ENCODE measurements at regions not wholly inside any gene's neighbourhood (a gene's known extent, or its start where the extent isn't known, plus 50 kb on each side); places are given as distances from the start of the nearest gene placed in this dataset.
"Not testable (repeated sequence)": the region's sequence is repeated elsewhere in the genome, so short reads cannot be mapped to it uniquely, and the experiment has no call there.

- DNase-seq; ATAC-seq; H3K9me3 ChIP-seq (ENCODE audit: control insufficient read depth, low read length); H3K27me3 ChIP-seq (ENCODE audit: control insufficient read depth, insufficient read depth); H3K27ac ChIP-seq (ENCODE audit: low read length); H3K4me3 ChIP-seq (ENCODE audit: low read length); intact Hi-C loops (cut with DNase I); H3K4me1 ChIP-seq (ENCODE audit: control insufficient read depth, insufficient read depth, low read length): not testable (repeated sequence)
- 94% methylated on average over 23 of the region's 24 CpGs for WGBS
Measured at GRCh38 chr13:52254299-52254698, 94.9 kb upstream of the NEK3 start.

- ATAC-seq; DNase-seq; H3K4me3 ChIP-seq (ENCODE audit: low read length); H3K27ac ChIP-seq (ENCODE audit: low read length); H3K4me1 ChIP-seq (ENCODE audit: control insufficient read depth, insufficient read depth, low read length); H3K27me3 ChIP-seq (ENCODE audit: control insufficient read depth, insufficient read depth); intact Hi-C loops (cut with DNase I); H3K9me3 ChIP-seq (ENCODE audit: control insufficient read depth, low read length): not testable (repeated sequence)
- 86% methylated on average over 3 of the region's 3 CpGs for WGBS
Measured at GRCh38 chr13:52240752-52241151, 81.4 kb upstream of the NEK3 start.

- H3K27me3 ChIP-seq (ENCODE audit: control insufficient read depth, insufficient read depth); H3K4me1 ChIP-seq (ENCODE audit: control insufficient read depth, insufficient read depth, low read length); H3K27ac ChIP-seq (ENCODE audit: low read length); H3K9me3 ChIP-seq (ENCODE audit: control insufficient read depth, low read length); intact Hi-C loops (cut with DNase I): not testable (repeated sequence)
- peak overlapping the region; percentile 5 for H3K4me3 ChIP-seq (ENCODE audit: low read length)
- ATAC-seq = peak; percentile 96 to 98
- peak; percentile 20 to 59 (median 49) for DNase-seq
- 7% methylated on average over 4 of the region's 8 CpGs for whole genome bisulfite sequencing
Measured at GRCh38 chr13:52235900-52236595, 76.7 kb upstream of the NEK3 start.

GRCh38 chr13:52234928-52235327, 75.5 kb upstream of the NEK3 start:
- not testable (repeated sequence) for H3K27ac ChIP-seq (ENCODE audit: low read length)
- WGBS = 84% methylated on average over 2 of the region's 3 CpGs

GRCh38 chr13:52223063-52223462, 63.7 kb upstream of the NEK3 start:
- H3K4me1 ChIP-seq (ENCODE audit: control insufficient read depth, insufficient read depth, low read length); H3K4me3 ChIP-seq (ENCODE audit: low read length); H3K9me3 ChIP-seq (ENCODE audit: control insufficient read depth, low read length); ATAC-seq; DNase-seq; intact Hi-C loops (cut with DNase I); H3K27me3 ChIP-seq (ENCODE audit: control insufficient read depth, insufficient read depth); H3K27ac ChIP-seq (ENCODE audit: low read length): not testable (repeated sequence)
- 56% methylated on average over 1 of the region's 1 CpG for WGBS

More at GRCh38 chr13:52234928-52235327, 75.5 kb upstream of the NEK3 start:
- H3K9me3 ChIP-seq (ENCODE audit: control insufficient read depth, low read length); H3K4me3 ChIP-seq (ENCODE audit: low read length); intact Hi-C loops (cut with DNase I); DNase-seq; H3K4me1 ChIP-seq (ENCODE audit: control insufficient read depth, insufficient read depth, low read length); ATAC-seq; H3K27me3 ChIP-seq (ENCODE audit: control insufficient read depth, insufficient read depth): not testable (repeated sequence)

GRCh38 chr13:52213920-52214319, 54.5 kb upstream of the NEK3 start:
- H3K9me3 ChIP-seq (ENCODE audit: control insufficient read depth, low read length); H3K4me3 ChIP-seq (ENCODE audit: low read length); intact Hi-C loops (cut with DNase I); H3K27ac ChIP-seq (ENCODE audit: low read length); H3K27me3 ChIP-seq (ENCODE audit: control insufficient read depth, insufficient read depth); DNase-seq; ATAC-seq; H3K4me1 ChIP-seq (ENCODE audit: control insufficient read depth, insufficient read depth, low read length): not testable (repeated sequence)
- WGBS = 87% methylated on average over 1 of the region's 1 CpG

- H3K27me3 ChIP-seq (ENCODE audit: control insufficient read depth, insufficient read depth); intact Hi-C loops (cut with DNase I); DNase-seq; H3K4me3 ChIP-seq (ENCODE audit: low read length); H3K4me1 ChIP-seq (ENCODE audit: control insufficient read depth, insufficient read depth, low read length); H3K9me3 ChIP-seq (ENCODE audit: control insufficient read depth, low read length); ATAC-seq; H3K27ac ChIP-seq (ENCODE audit: low read length): not testable (repeated sequence)
- WGBS = 68% methylated on average over 1 of the region's 1 CpG
Measured at GRCh38 chr13:52212886-52213285, 53.5 kb upstream of the NEK3 start.

- WGBS = 67% methylated on average over 6 of the region's 6 CpGs
- H3K9me3 ChIP-seq (ENCODE audit: control insufficient read depth, low read length); H3K27ac ChIP-seq (ENCODE audit: low read length); DNase-seq; H3K4me1 ChIP-seq (ENCODE audit: control insufficient read depth, insufficient read depth, low read length); intact Hi-C loops (cut with DNase I); ATAC-seq; H3K4me3 ChIP-seq (ENCODE audit: low read length); H3K27me3 ChIP-seq (ENCODE audit: control insufficient read depth, insufficient read depth): not testable (repeated sequence)
Measured at GRCh38 chr13:52211416-52211776, 52.0 kb upstream of the NEK3 start.

- H3K4me1 ChIP-seq (ENCODE audit: control insufficient read depth, insufficient read depth, low read length); intact Hi-C loops (cut with DNase I); H3K9me3 ChIP-seq (ENCODE audit: control insufficient read depth, low read length); H3K4me3 ChIP-seq (ENCODE audit: low read length); DNase-seq; H3K27me3 ChIP-seq (ENCODE audit: control insufficient read depth, insufficient read depth); H3K27ac ChIP-seq (ENCODE audit: low read length): not testable (repeated sequence)
- peak; percentile 21 to 52 for ATAC-seq
- 75% methylated on average over 5 of the region's 7 CpGs for WGBS
Measured at GRCh38 chr13:52210564-52211415, 51.4 kb upstream of the NEK3 start.
